Adrenal gland (tissue), 9 donors: ENCODE measurements at regions not wholly inside any gene's neighbourhood (a gene's known extent, or its start where the extent isn't known, plus 50 kb on each side); places are given as distances from the start of the nearest gene placed in this dataset.

Source experiments
- DNase-seq, 7 donors: peaks; one replicate each; pipeline ENCODE4 v3.0.0-alpha.2; 2019 to 2020
- H3K27ac ChIP-seq, 5 donors: fragments of 200-600 bp; sonication (generic) in 4 of 5; 1 replicate in 3 of 5; 2 replicates in 2 of 5; pipeline versions ENCODE4 v1.5.1 to v1.8.0; 2016 to 2020; ENCODE audit warnings: mild to moderate bottlenecking in 1 of 5
- H3K27me3 ChIP-seq: fragments of 200-600 bp; 2 replicates; pipeline ENCODE4 v1.8.0; 2021
- H3K36me3 ChIP-seq, 2 donors: fragments of 200-600 bp; replicated peaks in 1 of 2; 1 replicate in 1 of 2; 2 replicates in 1 of 2; pipeline versions ENCODE4 v1.5.1 to v1.8.0; 2018 to 2022
- H3K4me1 ChIP-seq, 2 donors: fragments of 200-600 bp; replicated peaks in 1 of 2; 1 replicate in 1 of 2; 2 replicates in 1 of 2; pipeline versions ENCODE4 v1.5.1 to v1.8.0; 2018 to 2021
- H3K4me3 ChIP-seq, 4 donors: fragments of 200-600 bp; sonication (generic) in 3 of 4; one replicate each; pipeline ENCODE4 v1.5.1; 2016 to 2018
- H3K9me3 ChIP-seq, 3 donors: fragments of 200-600 bp; sonication (generic) in 1 of 3; replicated peaks in 1 of 3; 1 replicate in 2 of 3; 2 replicates in 1 of 3; pipeline versions ENCODE4 v1.5.1 to v1.8.0; 2016 to 2021
- CTCF ChIP-seq, 6 experiments: fragments of 450-650 bp in 4 of 6; fragments of 200-600 bp in 2 of 6; sonication (generic) in 1 of 6; IDR thresholded peaks; 1 replicate in 5 of 6; 2 replicates in 1 of 6; pipeline versions ENCODE4 v1.5.1 to v1.8.0; 2016 to 2021; ENCODE audit warnings: antibody characterized with exemption in 6 of 6, mild to moderate bottlenecking in 2 of 6, moderate library complexity in 1 of 6
- POLR2A ChIP-seq, 2 donors: fragments of 450-650 bp; IDR thresholded peaks; one replicate each; pipeline ENCODE4 v1.6.1; 2017; ENCODE audit warnings: antibody characterized with exemption in 2 of 2, mild to moderate bottlenecking in 2 of 2, moderate library complexity in 1 of 2
- WGBS, 4 donors: extraction: QIAGEN DNeasy Blood & Tissue Kit in 2 of 4; methylation state at CpG; one replicate each; pipeline versions ENCODE4 v1.1.5 to v1.1.7; 2013 to 2017; 5-methylcytosine and 5-hydroxymethylcytosine counted together
- intact Hi-C, 2 donors: fragments of 100-400 bp; cut with DNase I; formaldehyde crosslinking; loops; one replicate each; pipeline versions ENCODE4 v1.14.1 to v1.15.0; 2022 to 2023
- donor health status: healthy with polysubstance abuse.
- donor health status: Bipolar disorder and iron deficiency.
- donor health status: DM: yes; HTN: yes; CAD: no.
- donor health status: DM: no; HTN: no; CAD: no.
- donor health status: DM: no; HTN: no; CAD: no.

GRCh38 chr14:97723819-97724218 lies 926.6 kb downstream of the VRK1 start:
- whole genome bisulfite sequencing, 4 donors: 69 to 85% (median 77%) methylated on average over 7 of the region's 7 CpGs

GRCh38 chr14:97724265-97724731 lies 927.1 kb downstream of the VRK1 start:
- DNase-seq: no peak
- Histone ChIP-seq H3K4me3 (no peak overlapping the region), H3K27ac (no peak overlapping the region), H3K9me3 (peaks cover 0 to 4% (median 0%) of the 10 kb centered on the region in 3 donors), H3K36me3 (no peaks in the 10 kb centered on the region), H3K4me1 (no peaks in the 10 kb centered on the region), H3K27me3 (no peaks in the 10 kb centered on the region)
- intact Hi-C loops: no loop called here
- WGBS, 4 donors: 45 to 54% (median 48%) methylated on average over 9 of the region's 9 CpGs
- TF ChIP-seq POLR2A (IDR thresholded peaks at IDR 0.05) (no peak), CTCF (IDR thresholded peaks at IDR 0.05) (no peak)

More at GRCh38 chr14:97723819-97724218, 926.6 kb downstream of the VRK1 start:
- no peak overlapping the region for H3K27ac ChIP-seq
- H3K27me3 ChIP-seq: no peaks in the 10 kb centered on the region
- H3K4me1 ChIP-seq: no peaks in the 10 kb centered on the region
- no peak for DNase-seq
- TF ChIP-seq POLR2A (IDR thresholded peaks at IDR 0.05): no peak
- no peak for TF ChIP-seq CTCF (IDR thresholded peaks at IDR 0.05)
- H3K9me3 ChIP-seq: peaks cover 0 to 4% (median 0%) of the 10 kb centered on the region in 3 donors
- intact Hi-C loops: no loop called here
- no peaks in the 10 kb centered on the region for H3K36me3 ChIP-seq
- no peak overlapping the region for H3K4me3 ChIP-seq

- intact Hi-C loops: no loop called here
- DNase-seq: no peak
- 53 to 74% (median 63%) methylated on average over 3 of the region's 3 CpGs for WGBS, 4 donors
Measured at GRCh38 chr14:97726676-97727075, 929.5 kb downstream of the VRK1 start.

GRCh38 chr14:97730706-97731105 lies 933.5 kb downstream of the VRK1 start:
- WGBS, 4 donors: 84 to 90% (median 86%) methylated on average over 4 of the region's 4 CpGs
- no peaks in the 10 kb centered on the region for H3K36me3 ChIP-seq
- H3K27ac ChIP-seq: no peak overlapping the region
- TF ChIP-seq POLR2A (IDR thresholded peaks at IDR 0.05) (no peak), CTCF (IDR thresholded peaks at IDR 0.05) (no peak)
- no peaks in the 10 kb centered on the region for H3K27me3 ChIP-seq
- H3K9me3 ChIP-seq: no peaks in the 10 kb centered on the region
- intact Hi-C loops: no loop called here
- DNase-seq: no peak
- no peak overlapping the region for H3K4me3 ChIP-seq
- H3K4me1 ChIP-seq: no peaks in the 10 kb centered on the region

More at GRCh38 chr14:97726676-97727075, 929.5 kb downstream of the VRK1 start:
- TF ChIP-seq CTCF (IDR thresholded peaks at IDR 0.05): no peak
- TF ChIP-seq POLR2A (IDR thresholded peaks at IDR 0.05): no peak
- Histone ChIP-seq H3K4me3 (no peak overlapping the region), H3K27ac (no peak overlapping the region), H3K36me3 (no peaks in the 10 kb centered on the region), H3K9me3 (peaks cover 0 to under 1% (median 0%) of the 10 kb centered on the region in 3 donors), H3K4me1 (no peaks in the 10 kb centered on the region), H3K27me3 (no peaks in the 10 kb centered on the region)
